H1 (cell line): ENCODE measurements at regions not wholly inside any gene's neighbourhood (a gene's known extent, or its start where the extent isn't known, plus 50 kb on each side); places are given as distances from the start of the nearest gene placed in this dataset.

Experiments used
- ATF3 ChIP-seq: IDR thresholded peaks from 2 replicates; pipeline ENCODE4 v1.6.1; 2011; ENCODE audit warnings: low read depth, mild to moderate bottlenecking, low read length; ENCODE audit not compliant: insufficient read depth
- CREB1 ChIP-seq: IDR thresholded peaks from 2 replicates; pipeline ENCODE4 v1.6.1; 2012; ENCODE audit warnings: inconsistent platforms
- EZH2 ChIP-seq: fragments of 200-600 bp; sonication (generic); IDR thresholded peaks from 2 replicates; pipeline ENCODE4 v1.7.1; 2012; ENCODE audit warnings: low read depth, mild to moderate bottlenecking, moderate library complexity, low read length, inconsistent platforms; ENCODE audit not compliant: severe bottlenecking
- KDM5A ChIP-seq: fragments of 200-600 bp; IDR thresholded peaks from 2 replicates; pipeline ENCODE4 v1.7.1; 2012; ENCODE audit warnings: mild to moderate bottlenecking, low read length, inconsistent platforms, mixed read lengths
- PHF8 ChIP-seq: fragments of 200-600 bp; sonication (generic); conservative IDR thresholded peaks from 2 replicates; pipeline ENCODE4 v1.7.1; 2012; ENCODE audit warnings: low read depth, mild to moderate bottlenecking, inconsistent platforms, low read length, moderate library complexity
- POLR2A ChIP-seq, 2 experiments: IDR thresholded peaks; 1 replicate in 1 of 2; 2 replicates in 1 of 2; pipeline ENCODE4 v1.6.1; 2011; ENCODE audit warnings: low read depth in 2 of 2, low read length in 2 of 2, mild to moderate bottlenecking in 2 of 2; ENCODE audit errors: control extremely low read depth in 1 of 2
- RFX5 ChIP-seq: IDR thresholded peaks from 2 replicates; pipeline ENCODE4 v1.6.1; 2011; ENCODE audit warnings: low read depth, low read length, improper control_type of control experiment, borderline replicate concordance
- SIN3A ChIP-seq, 2 experiments: IDR thresholded peaks in 1 of 2; conservative IDR thresholded peaks in 1 of 2; 2 replicates each; pipeline ENCODE4 v1.6.1; 2011 to 2012; ENCODE audit warnings: low read length in 2 of 2, improper control_type of control experiment in 1 of 2, low read depth in 1 of 2, mild to moderate bottlenecking in 1 of 2
- YY1 ChIP-seq: IDR thresholded peaks from 2 replicates; pipeline ENCODE4 v1.6.1; 2011; ENCODE audit warnings: low read depth, mild to moderate bottlenecking, low read length
- ZNF274 ChIP-seq: IDR thresholded peaks from 2 replicates; pipeline ENCODE4 v1.7.0; 2012; ENCODE audit warnings: low read length, borderline replicate concordance; ENCODE audit errors: extremely low read depth
- TF ChIP-seq, protein P1 (sequence below), 3 experiments: IDR thresholded peaks; 1 replicate in 2 of 3; 2 replicates in 1 of 3; pipeline versions ENCODE4 v1.5.1 to v1.6.1; 2011; ENCODE audit warnings: low read length in 3 of 3, mild to moderate bottlenecking in 3 of 3, inconsistent platforms in 2 of 3, low read depth in 1 of 3, moderate library complexity in 1 of 3; ENCODE audit not compliant: insufficient read depth in 1 of 3; ENCODE audit errors: control extremely low read depth in 1 of 3

DNA sequence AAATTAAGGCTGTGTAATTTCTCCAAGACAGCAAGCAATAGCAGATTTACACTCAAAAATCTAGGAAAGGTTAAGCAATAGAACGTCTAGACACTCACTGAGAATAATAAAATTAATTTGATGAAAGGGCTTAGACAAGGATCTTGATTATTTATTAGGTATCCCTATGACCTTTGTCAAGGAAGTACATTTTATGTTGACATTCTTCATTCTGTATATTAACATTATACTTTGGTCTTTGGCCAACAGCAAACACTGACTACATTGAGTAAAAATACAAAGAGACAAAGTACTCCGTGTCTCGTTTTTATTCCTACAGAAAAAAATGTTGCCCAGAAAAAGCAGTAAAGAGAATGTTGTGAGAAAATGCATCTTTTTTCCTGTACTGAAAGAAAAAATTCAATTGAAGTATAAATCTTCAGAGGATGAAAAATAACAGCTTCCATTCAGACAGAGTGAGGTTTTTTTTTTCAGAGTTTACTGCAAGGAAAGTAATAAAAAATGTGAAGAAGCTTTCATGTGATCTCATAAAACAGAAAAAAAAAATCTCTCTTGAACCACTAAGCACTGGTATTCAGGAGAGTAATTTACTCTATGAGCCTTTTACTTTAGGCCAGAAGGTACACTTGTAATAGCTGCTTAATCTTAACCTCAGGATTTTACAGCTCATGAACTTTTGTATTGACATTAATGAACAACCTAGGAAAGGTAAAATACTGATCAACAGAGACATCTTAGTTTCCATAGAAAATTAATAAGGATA lies 605.0 kb downstream of the FSCB start:
- TF ChIP-seq POLR2A (IDR thresholded peaks at IDR 0.05; ENCODE audit: control extremely low read depth in 1 of 2, low read depth in 2 of 2, low read length in 2 of 2) (no peak), ZNF274 (no peak), CREB1 (no peak), SIN3A (conservative IDR thresholded peaks at IDR 0.05 in 1 of 2, IDR thresholded peaks at IDR 0.05 in 1 of 2; ENCODE audit: low read depth in 1 of 2, low read length in 2 of 2) (no peak), YY1 (no peak), PHF8 (no peak), RFX5 (no peak), ATF3 (no peak), EZH2 (no peak), KDM5A (no peak)
- TF ChIP-seq, protein P1, sequence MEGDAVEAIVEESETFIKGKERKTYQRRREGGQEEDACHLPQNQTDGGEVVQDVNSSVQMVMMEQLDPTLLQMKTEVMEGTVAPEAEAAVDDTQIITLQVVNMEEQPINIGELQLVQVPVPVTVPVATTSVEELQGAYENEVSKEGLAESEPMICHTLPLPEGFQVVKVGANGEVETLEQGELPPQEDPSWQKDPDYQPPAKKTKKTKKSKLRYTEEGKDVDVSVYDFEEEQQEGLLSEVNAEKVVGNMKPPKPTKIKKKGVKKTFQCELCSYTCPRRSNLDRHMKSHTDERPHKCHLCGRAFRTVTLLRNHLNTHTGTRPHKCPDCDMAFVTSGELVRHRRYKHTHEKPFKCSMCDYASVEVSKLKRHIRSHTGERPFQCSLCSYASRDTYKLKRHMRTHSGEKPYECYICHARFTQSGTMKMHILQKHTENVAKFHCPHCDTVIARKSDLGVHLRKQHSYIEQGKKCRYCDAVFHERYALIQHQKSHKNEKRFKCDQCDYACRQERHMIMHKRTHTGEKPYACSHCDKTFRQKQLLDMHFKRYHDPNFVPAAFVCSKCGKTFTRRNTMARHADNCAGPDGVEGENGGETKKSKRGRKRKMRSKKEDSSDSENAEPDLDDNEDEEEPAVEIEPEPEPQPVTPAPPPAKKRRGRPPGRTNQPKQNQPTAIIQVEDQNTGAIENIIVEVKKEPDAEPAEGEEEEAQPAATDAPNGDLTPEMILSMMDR (IDR thresholded peaks at IDR 0.05; ENCODE audit: control extremely low read depth in 1 of 3, insufficient read depth in 1 of 3, low read depth in 1 of 3, low read length in 3 of 3): no peak
